ENCODE measurements at regions not wholly inside any gene's neighbourhood (a gene's known extent, or its start where the extent isn't known, plus 50 kb on each side); places are given as distances from the start of the nearest gene placed in this dataset.

- TF ChIP-seq CTCF (conservative IDR thresholded peaks at IDR 0.05), result no peak
- no peak for TF ChIP-seq ZFX (IDR thresholded peaks at IDR 0.05)
- no peak overlapping the region for H3K27ac ChIP-seq
Measured at GRCh38 chr2:43031471-43032212, 194.8 kb downstream of the ZFP36L2 start.

- no peak for TF ChIP-seq CTCF (conservative IDR thresholded peaks at IDR 0.05)
- H3K27ac ChIP-seq, result no peak overlapping the region
Measured at GRCh38 chr2:43030551-43031307, 195.7 kb downstream of the ZFP36L2 start.

- TF ChIP-seq ZFX (IDR thresholded peaks at IDR 0.05) (no peak), CTCF (conservative IDR thresholded peaks at IDR 0.05) (no peak)
- H3K27ac ChIP-seq, result no peak overlapping the region
Measured at GRCh38 chr2:43029186-43029585, 197.2 kb downstream of the ZFP36L2 start.

- H3K27ac ChIP-seq, result no peak overlapping the region
- TF ChIP-seq ZFX (IDR thresholded peaks at IDR 0.05) (no peak), CTCF (conservative IDR thresholded peaks at IDR 0.05) (no peak)
Measured at GRCh38 chr2:43028188-43028587, 198.2 kb downstream of the ZFP36L2 start.

GRCh38 chr2:43027097-43027873, 199.1 kb downstream of the ZFP36L2 start:
- TF ChIP-seq CTCF (conservative IDR thresholded peaks at IDR 0.05) (no peak), ZFX (IDR thresholded peaks at IDR 0.05) (no peak)
- no peak overlapping the region for H3K27ac ChIP-seq

GRCh38 chr2:43026426-43027096, 199.8 kb downstream of the ZFP36L2 start:
- TF ChIP-seq ZFX (IDR thresholded peaks at IDR 0.05) (no peak), CTCF (conservative IDR thresholded peaks at IDR 0.05) (no peak)
- no peak overlapping the region for H3K27ac ChIP-seq
